K562 (cell line): ENCODE measurements at regions not wholly inside any gene's neighbourhood (a gene's known extent, or its start where the extent isn't known, plus 50 kb on each side); places are given as distances from the start of the nearest gene placed in this dataset.

Experiments used
- EZH2 ChIP-seq: IDR thresholded peaks from 2 replicates; pipeline ENCODE4 v1.6.1; 2012; ENCODE audit warnings: low read depth, mild to moderate bottlenecking, inconsistent platforms, low read length, borderline replicate concordance
- ZNF561 ChIP-seq: fragments of 450-650 bp; formaldehyde crosslinking; conservative IDR thresholded peaks from 2 replicates; pipeline ENCODE4 v1.4.0; 2020; ENCODE audit warnings: mild to moderate bottlenecking, moderate library complexity

GRCh38 chr20:60453388-60454246 lies 495.4 kb downstream of the CDH26 start:
- TF ChIP-seq EZH2 (no peak), ZNF561 (CRISPR knock-in tag) (no peak)
